IMR-90 (cell line): ENCODE measurements at regions not wholly inside any gene's neighbourhood (a gene's known extent, or its start where the extent isn't known, plus 50 kb on each side); places are given as distances from the start of the nearest gene placed in this dataset.

Source experiments
- ATAC-seq: fragments of 200-7000 bp; cut with Tn5 transposase; 2 replicates; pipeline ENCODE4 v1.9.1; 2020; ENCODE audit warnings: low read depth, mild to moderate bottlenecking, moderate library complexity
- BruUV-seq: library from RNA; stranded (reverse); fragments of 400-500 nt; replicated peaks from 2 replicates; lab custom pipeline; 2021; lab: Mats Ljungman, UMichigan
- CTCF ChIA-PET: fragments of 300-600 bp; formaldehyde crosslinking; extraction: SDS; loops from one replicate; lab custom pipeline; 2021; ENCODE audit warnings: antibody characterized with exemption; lab: Yijun Ruan, JAX
- POLR2A ChIA-PET: fragments of 300-600 bp; sonication (Branson Sonifier 250); formaldehyde crosslinking; loops from one replicate; lab custom pipeline; 2022; ENCODE audit warnings: antibody characterized with exemption; ENCODE audit not compliant: unreplicated experiment; lab: Charles Lee
- DNase-seq: peaks from one replicate; pipeline ENCODE4 v3.0.0; 2013
- H2AFZ ChIP-seq: replicated peaks from 2 replicates; pipeline ENCODE3; 2013; ENCODE audit warnings: low read length, mild to moderate bottlenecking; ENCODE audit not compliant: poor library complexity
- H2AK5ac ChIP-seq: 2 replicates; pipeline ENCODE4 v1.6.1; 2013; ENCODE audit warnings: low read depth, low read length, inconsistent platforms
- H2AK9ac ChIP-seq: replicated peaks from 2 replicates; pipeline ENCODE3; 2013; ENCODE audit warnings: mild to moderate bottlenecking, low read depth, low read length, moderate library complexity; ENCODE audit not compliant: poor library complexity
- H2BK120ac ChIP-seq: 2 replicates; pipeline ENCODE4 v1.6.1; 2013; ENCODE audit warnings: low read depth, low read length, inconsistent platforms
- H2BK15ac ChIP-seq: 3 replicates; pipeline ENCODE4 v1.6.1; 2013; ENCODE audit warnings: low read depth, low read length, inconsistent platforms
- H2BK20ac ChIP-seq: 2 replicates; pipeline ENCODE4 v1.6.1; 2013; ENCODE audit warnings: low read depth, mild to moderate bottlenecking, inconsistent platforms, low read length, moderate library complexity
- H2BK5ac ChIP-seq: 2 replicates; pipeline ENCODE4 v1.6.1; 2013; ENCODE audit warnings: mild to moderate bottlenecking, low read depth, low read length, inconsistent platforms; ENCODE audit not compliant: poor library complexity, severe bottlenecking
- H3K14ac ChIP-seq: replicated peaks from 2 replicates; pipeline ENCODE4 v1.6.1; 2013; ENCODE audit warnings: low read depth, low read length, inconsistent platforms
- H3K18ac ChIP-seq: 2 replicates; pipeline ENCODE4 v1.6.1; 2013; ENCODE audit warnings: low read depth, low read length, control low read depth
- H3K23ac ChIP-seq: 2 replicates; pipeline ENCODE4 v1.6.1; 2013; ENCODE audit warnings: low read depth, low read length, inconsistent platforms
- H3K27ac ChIP-seq: 2 replicates; pipeline ENCODE4 v1.5.1; 2013; ENCODE audit warnings: mild to moderate bottlenecking, control low read depth, low read length; ENCODE audit not compliant: insufficient read depth
- H3K27me3 ChIP-seq: 2 replicates; pipeline ENCODE4 v1.6.1; 2013; ENCODE audit warnings: low read length; ENCODE audit not compliant: control insufficient read depth, insufficient read depth
- H3K36me3 ChIP-seq: 2 replicates; pipeline ENCODE4 v1.6.1; 2013; ENCODE audit warnings: low read length, mixed read lengths; ENCODE audit not compliant: control insufficient read depth, insufficient read depth
- H3K4ac ChIP-seq: 2 replicates; pipeline ENCODE4 v1.6.1; 2013; ENCODE audit warnings: low read depth, low read length, inconsistent platforms
- H3K4me1 ChIP-seq: 2 replicates; pipeline ENCODE4 v1.6.1; 2013; ENCODE audit warnings: low read length, mixed read lengths; ENCODE audit not compliant: control insufficient read depth, insufficient read depth
- H3K4me2 ChIP-seq: 2 replicates; pipeline ENCODE4 v1.6.1; 2013; ENCODE audit warnings: low read depth, mild to moderate bottlenecking, control low read depth, low read length, moderate library complexity
- H3K4me3 ChIP-seq: 2 replicates; pipeline ENCODE4 v1.5.1; 2013; ENCODE audit warnings: low read depth, mild to moderate bottlenecking, control low read depth, low read length, moderate library complexity; ENCODE audit not compliant: insufficient read depth
- H3K56ac ChIP-seq: 2 replicates; pipeline ENCODE4 v1.6.1; 2013; ENCODE audit warnings: low read length, inconsistent platforms; ENCODE audit not compliant: insufficient read depth; ENCODE audit errors: extremely low read depth
- H3K79me1 ChIP-seq, 2 experiments: 2 replicates each; pipeline ENCODE4 v1.6.1; 2013; ENCODE audit warnings: low read length in 2 of 2, inconsistent platforms in 1 of 2, low read depth in 1 of 2
- H3K9ac ChIP-seq: 2 replicates; pipeline ENCODE4 v1.6.1; 2013; ENCODE audit warnings: low read depth, low read length, control low read depth
- H3K9me1 ChIP-seq: 2 replicates; pipeline ENCODE4 v1.6.1; 2013; ENCODE audit warnings: low read length, inconsistent platforms; ENCODE audit not compliant: insufficient read depth
- H3K9me3 ChIP-seq: 2 replicates; pipeline ENCODE4 v1.6.1; 2013; ENCODE audit warnings: low read length; ENCODE audit not compliant: control insufficient read depth, insufficient read depth
- H4K20me1 ChIP-seq: 2 replicates; pipeline ENCODE4 v1.6.1; 2013; ENCODE audit warnings: low read length, inconsistent platforms; ENCODE audit not compliant: insufficient read depth
- H4K5ac ChIP-seq: 2 replicates; pipeline ENCODE4 v1.6.1; 2013; ENCODE audit warnings: mild to moderate bottlenecking, low read depth, low read length, control low read depth
- H4K8ac ChIP-seq, 2 experiments: 2 replicates each; pipeline ENCODE4 v1.6.1; 2013; ENCODE audit warnings: low read depth in 2 of 2, low read length in 2 of 2, control low read depth in 1 of 2, inconsistent platforms in 1 of 2
- H4K91ac ChIP-seq: 2 replicates; pipeline ENCODE4 v1.6.1; 2013; ENCODE audit warnings: low read depth, low read length, inconsistent platforms; ENCODE audit not compliant: insufficient read depth
- BHLHE40 ChIP-seq: fragments of 150-350 bp; IDR thresholded peaks from 2 replicates; pipeline ENCODE4 v1.6.1; 2016; ENCODE audit warnings: mild to moderate bottlenecking, low read depth, low read length
- CEBPB ChIP-seq: IDR thresholded peaks from 2 replicates; pipeline ENCODE4 v1.6.1; 2012; ENCODE audit warnings: low read depth, low read length, improper control_type of control experiment
- CHD1 ChIP-seq: IDR thresholded peaks from 2 replicates; pipeline ENCODE4 v1.6.1; 2012; ENCODE audit warnings: low read depth, low read length, improper control_type of control experiment
- CTCF ChIP-seq: conservative IDR thresholded peaks from 2 replicates; pipeline ENCODE4 v1.5.1; 2012; ENCODE audit warnings: mild to moderate bottlenecking, low read depth, low read length, improper control_type of control experiment
- ELK1 ChIP-seq: fragments of 150-350 bp; IDR thresholded peaks from 2 replicates; pipeline ENCODE4 v1.6.1; 2016; ENCODE audit warnings: low read depth, mild to moderate bottlenecking, low read length, moderate library complexity, borderline replicate concordance
- FOS ChIP-seq: fragments of 150-350 bp; IDR thresholded peaks from 2 replicates; pipeline ENCODE4 v1.6.1; 2016; ENCODE audit warnings: low read depth, low read length
- MAFK ChIP-seq: IDR thresholded peaks from 2 replicates; pipeline ENCODE4 v1.6.1; 2012; ENCODE audit warnings: low read depth, low read length, improper control_type of control experiment
- MAZ ChIP-seq: IDR thresholded peaks from 2 replicates; pipeline ENCODE4 v1.6.1; 2012; ENCODE audit warnings: low read depth, mild to moderate bottlenecking, low read length, improper control_type of control experiment, moderate library complexity, borderline replicate concordance
- MXI1 ChIP-seq: IDR thresholded peaks from 2 replicates; pipeline ENCODE4 v1.6.1; 2012; ENCODE audit warnings: low read depth, mild to moderate bottlenecking, low read length, moderate library complexity, borderline replicate concordance
- NFE2L2 ChIP-seq: fragments of 150-350 bp; IDR thresholded peaks from 2 replicates; pipeline ENCODE4 v1.6.1; 2016; ENCODE audit warnings: low read depth, mild to moderate bottlenecking, low read length
- POLR2A ChIP-seq: IDR thresholded peaks from 2 replicates; pipeline ENCODE4 v1.6.1; 2012; ENCODE audit warnings: mild to moderate bottlenecking, low read depth, low read length
- RAD21 ChIP-seq: IDR thresholded peaks from 2 replicates; pipeline ENCODE4 v1.6.1; 2012; ENCODE audit warnings: low read length, improper control_type of control experiment
- RCOR1 ChIP-seq: IDR thresholded peaks from 2 replicates; pipeline ENCODE4 v1.6.1; 2012; ENCODE audit warnings: mild to moderate bottlenecking, low read length, improper control_type of control experiment; ENCODE audit not compliant: insufficient replicate concordance
- RFX5 ChIP-seq: IDR thresholded peaks from 2 replicates; pipeline ENCODE4 v1.8.0; 2012; ENCODE audit warnings: low read depth, mild to moderate bottlenecking, low read length, moderate library complexity
- SMC3 ChIP-seq: fragments of 150-350 bp; IDR thresholded peaks from 2 replicates; pipeline ENCODE4 v1.6.1; 2016; ENCODE audit warnings: low read depth, mild to moderate bottlenecking, antibody characterized with exemption, low read length, moderate library complexity
- USF2 ChIP-seq: fragments of 150-350 bp; IDR thresholded peaks from 2 replicates; pipeline ENCODE4 v1.6.1; 2017; ENCODE audit warnings: mild to moderate bottlenecking, antibody characterized with exemption, low read length, low read depth
- WGBS, 2 experiments: methylation state at CpG; one replicate each; pipeline versions ENCODE4 v1.1.5 to v1.1.7; 2013; ENCODE audit warnings: missing lambda C conversion rate in 2 of 2; ENCODE audit not compliant: insufficient read length in 1 of 2; ENCODE audit errors: extremely low coverage in 2 of 2; 5-methylcytosine and 5-hydroxymethylcytosine counted together
- dilution Hi-C: fragments of 300-500 bp; cut with HindIII; formaldehyde crosslinking; loops from one replicate; pipeline ENCODE4 v1.14.3; 2018; ENCODE audit warnings: low sequenced_read_pairs; ENCODE audit not compliant: unreplicated experiment
- in situ Hi-C: fragments of 300-500 bp; cut with MboI; formaldehyde crosslinking; loops from 3 replicates; pipeline ENCODE4 v1.14.3; 2019; ENCODE audit warnings: low sequenced_read_pairs, inconsistent platforms, mixed read lengths
- intact Hi-C: fragments of 100-400 bp; cut with micrococcal nuclease; formaldehyde crosslinking; loops from 2 replicates; pipeline ENCODE4 v1.10.0; 2022

GRCh38 chr12:88752183-88752582, 171.9 kb upstream of the KITLG start:
- H3K4me3 ChIP-seq = no peak overlapping the region
- ATAC-seq (no peak), DNase-seq (no peak)
- no peak overlapping the region for H3K9ac ChIP-seq
- dilution Hi-C loops = no loop called here
- H2BK15ac ChIP-seq = no peak overlapping the region
- H3K18ac ChIP-seq = no peak overlapping the region
- no peak overlapping the region for H2AK9ac ChIP-seq
- H3K79me1 ChIP-seq = no peaks in the 10 kb centered on the region
- intact Hi-C loops = no loop called here
- in situ Hi-C loops = no loop called here
- H4K20me1 ChIP-seq = no peaks in the 10 kb centered on the region
- no peak overlapping the region for H2BK5ac ChIP-seq
- no peak overlapping the region for H3K4ac ChIP-seq
- H3K4me1 ChIP-seq = no peaks in the 10 kb centered on the region
- H3K27ac ChIP-seq = no peak overlapping the region
- no peak overlapping the region for H3K56ac ChIP-seq
- H4K5ac ChIP-seq = no peak overlapping the region
- no CpG with 5 or more reads among the region's 3 CpGs for WGBS, 2 experiments
- no peak overlapping the region for H2BK20ac ChIP-seq
- no TSS peak for BruUV-seq
- ChIA-PET POLR2A (interaction anchor here (0.7 kb wide), 1 partner anchor 57 kb away, joined by 3 read pairs; no protein-coding TSS in a partner anchor), CTCF (interaction anchor here (0.7 kb wide), 1 partner anchor 16 kb away, joined by 3 read pairs; no protein-coding TSS in a partner anchor)
- no peak overlapping the region for H4K8ac ChIP-seq
- no peak overlapping the region for H3K23ac ChIP-seq
- no peak overlapping the region for H4K91ac ChIP-seq
- H2AK5ac ChIP-seq = no peak overlapping the region
- H2AFZ ChIP-seq = no peak overlapping the region
- H3K36me3 ChIP-seq = no peaks in the 10 kb centered on the region
- no peak overlapping the region for H3K14ac ChIP-seq
- H3K9me1 ChIP-seq = no peaks in the 10 kb centered on the region
- no peaks in the 10 kb centered on the region for H3K27me3 ChIP-seq
- no peak overlapping the region for H2BK120ac ChIP-seq
- TF ChIP-seq MAZ (no peak), CHD1 (no peak), MAFK (no peak), CTCF (no peak), BHLHE40 (no peak), MXI1 (no peak), SMC3 (no peak), RAD21 (no peak), CEBPB (no peak), NFE2L2 (no peak), RFX5 (no peak), FOS (no peak), USF2 (no peak), ELK1 (no peak), POLR2A (no peak), RCOR1 (no peak)
- H3K4me2 ChIP-seq = no peak overlapping the region
- no peaks in the 10 kb centered on the region for H3K9me3 ChIP-seq
